ENCODE measurements at regions not wholly inside any gene's neighbourhood (a gene's known extent, or its start where the extent isn't known, plus 50 kb on each side); places are given as distances from the start of the nearest gene placed in this dataset.

DNA sequence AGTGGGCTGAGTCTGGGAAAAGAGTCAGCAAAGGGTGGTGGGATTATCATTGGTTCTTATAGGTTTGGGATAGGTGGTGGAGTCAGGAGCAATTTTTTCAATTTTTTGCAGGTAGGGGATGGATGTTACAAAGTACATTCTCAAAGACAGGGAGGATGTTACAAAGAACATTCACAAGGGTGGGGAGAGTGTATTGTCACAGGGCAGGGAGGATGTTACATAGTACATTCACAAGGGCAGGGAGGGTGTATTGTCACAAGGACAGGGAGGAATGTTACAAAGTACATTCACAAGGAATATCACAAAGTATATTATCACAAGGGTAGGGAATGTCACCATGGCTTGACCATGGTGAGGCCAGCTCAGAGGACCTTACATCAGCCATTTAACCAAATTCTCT lies 58.6 kb upstream of the WDR75 start (continued):
- TF ChIP-seq, protein P1, sequence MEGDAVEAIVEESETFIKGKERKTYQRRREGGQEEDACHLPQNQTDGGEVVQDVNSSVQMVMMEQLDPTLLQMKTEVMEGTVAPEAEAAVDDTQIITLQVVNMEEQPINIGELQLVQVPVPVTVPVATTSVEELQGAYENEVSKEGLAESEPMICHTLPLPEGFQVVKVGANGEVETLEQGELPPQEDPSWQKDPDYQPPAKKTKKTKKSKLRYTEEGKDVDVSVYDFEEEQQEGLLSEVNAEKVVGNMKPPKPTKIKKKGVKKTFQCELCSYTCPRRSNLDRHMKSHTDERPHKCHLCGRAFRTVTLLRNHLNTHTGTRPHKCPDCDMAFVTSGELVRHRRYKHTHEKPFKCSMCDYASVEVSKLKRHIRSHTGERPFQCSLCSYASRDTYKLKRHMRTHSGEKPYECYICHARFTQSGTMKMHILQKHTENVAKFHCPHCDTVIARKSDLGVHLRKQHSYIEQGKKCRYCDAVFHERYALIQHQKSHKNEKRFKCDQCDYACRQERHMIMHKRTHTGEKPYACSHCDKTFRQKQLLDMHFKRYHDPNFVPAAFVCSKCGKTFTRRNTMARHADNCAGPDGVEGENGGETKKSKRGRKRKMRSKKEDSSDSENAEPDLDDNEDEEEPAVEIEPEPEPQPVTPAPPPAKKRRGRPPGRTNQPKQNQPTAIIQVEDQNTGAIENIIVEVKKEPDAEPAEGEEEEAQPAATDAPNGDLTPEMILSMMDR (conservative IDR thresholded peaks at IDR 0.05; ENCODE audit: low read depth in 2 of 2) = no peak
- TF ChIP-seq POLR2AphosphoS5 (IDR thresholded peaks at IDR 0.05; ENCODE audit: low read depth) = no peak
- TF ChIP-seq, protein P2, sequence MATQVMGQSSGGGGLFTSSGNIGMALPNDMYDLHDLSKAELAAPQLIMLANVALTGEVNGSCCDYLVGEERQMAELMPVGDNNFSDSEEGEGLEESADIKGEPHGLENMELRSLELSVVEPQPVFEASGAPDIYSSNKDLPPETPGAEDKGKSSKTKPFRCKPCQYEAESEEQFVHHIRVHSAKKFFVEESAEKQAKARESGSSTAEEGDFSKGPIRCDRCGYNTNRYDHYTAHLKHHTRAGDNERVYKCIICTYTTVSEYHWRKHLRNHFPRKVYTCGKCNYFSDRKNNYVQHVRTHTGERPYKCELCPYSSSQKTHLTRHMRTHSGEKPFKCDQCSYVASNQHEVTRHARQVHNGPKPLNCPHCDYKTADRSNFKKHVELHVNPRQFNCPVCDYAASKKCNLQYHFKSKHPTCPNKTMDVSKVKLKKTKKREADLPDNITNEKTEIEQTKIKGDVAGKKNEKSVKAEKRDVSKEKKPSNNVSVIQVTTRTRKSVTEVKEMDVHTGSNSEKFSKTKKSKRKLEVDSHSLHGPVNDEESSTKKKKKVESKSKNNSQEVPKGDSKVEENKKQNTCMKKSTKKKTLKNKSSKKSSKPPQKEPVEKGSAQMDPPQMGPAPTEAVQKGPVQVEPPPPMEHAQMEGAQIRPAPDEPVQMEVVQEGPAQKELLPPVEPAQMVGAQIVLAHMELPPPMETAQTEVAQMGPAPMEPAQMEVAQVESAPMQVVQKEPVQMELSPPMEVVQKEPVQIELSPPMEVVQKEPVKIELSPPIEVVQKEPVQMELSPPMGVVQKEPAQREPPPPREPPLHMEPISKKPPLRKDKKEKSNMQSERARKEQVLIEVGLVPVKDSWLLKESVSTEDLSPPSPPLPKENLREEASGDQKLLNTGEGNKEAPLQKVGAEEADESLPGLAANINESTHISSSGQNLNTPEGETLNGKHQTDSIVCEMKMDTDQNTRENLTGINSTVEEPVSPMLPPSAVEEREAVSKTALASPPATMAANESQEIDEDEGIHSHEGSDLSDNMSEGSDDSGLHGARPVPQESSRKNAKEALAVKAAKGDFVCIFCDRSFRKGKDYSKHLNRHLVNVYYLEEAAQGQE (IDR thresholded peaks at IDR 0.05; ENCODE audit: unreplicated experiment) = no peak
- TF ChIP-seq ZNF331 (CRISPR knock-in tag; IDR thresholded peaks at IDR 0.05; ENCODE audit: low read depth) = no peak

DNA sequence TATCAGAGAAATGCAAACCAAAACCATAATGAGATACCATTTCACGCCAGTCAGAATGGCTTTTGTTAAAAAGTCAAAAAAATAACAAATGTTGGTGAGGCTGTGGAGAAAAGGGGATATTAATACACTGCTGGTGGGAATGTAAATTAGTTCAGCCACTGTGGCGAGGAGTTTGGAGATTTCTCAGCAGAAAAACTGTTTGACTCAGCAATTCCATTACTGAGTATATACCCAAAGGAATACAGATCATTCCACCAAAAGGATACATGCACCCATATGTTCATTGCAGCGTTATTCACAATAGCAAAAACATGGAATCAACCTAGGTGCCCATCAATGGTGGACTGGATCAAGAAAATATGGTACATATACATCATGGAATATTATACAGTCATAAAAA lies 54.5 kb upstream of the WDR75 start:
- no peak overlapping the region for H3K4me3 ChIP-seq
- H3K4me2 ChIP-seq = no peak overlapping the region
- TF ChIP-seq POLR2AphosphoS5 (IDR thresholded peaks at IDR 0.05; ENCODE audit: low read depth) (no peak), STAT1 (IDR thresholded peaks at IDR 0.05; ENCODE audit: unreplicated experiment) (no peak), JUNB (IDR thresholded peaks at IDR 0.05; ENCODE audit: unreplicated experiment) (no peak), CREB1 (CRISPR knock-in tag; IDR thresholded peaks at IDR 0.05; ENCODE audit: low read depth) (no peak), EZH2 (IDR thresholded peaks at IDR 0.05; ENCODE audit: low read depth, unreplicated experiment) (no peak)
- TF ChIP-seq, protein P3, sequence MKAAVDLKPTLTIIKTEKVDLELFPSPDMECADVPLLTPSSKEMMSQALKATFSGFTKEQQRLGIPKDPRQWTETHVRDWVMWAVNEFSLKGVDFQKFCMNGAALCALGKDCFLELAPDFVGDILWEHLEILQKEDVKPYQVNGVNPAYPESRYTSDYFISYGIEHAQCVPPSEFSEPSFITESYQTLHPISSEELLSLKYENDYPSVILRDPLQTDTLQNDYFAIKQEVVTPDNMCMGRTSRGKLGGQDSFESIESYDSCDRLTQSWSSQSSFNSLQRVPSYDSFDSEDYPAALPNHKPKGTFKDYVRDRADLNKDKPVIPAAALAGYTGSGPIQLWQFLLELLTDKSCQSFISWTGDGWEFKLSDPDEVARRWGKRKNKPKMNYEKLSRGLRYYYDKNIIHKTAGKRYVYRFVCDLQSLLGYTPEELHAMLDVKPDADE (IDR thresholded peaks at IDR 0.05) = no peak
- TF ChIP-seq, protein P1 (conservative IDR thresholded peaks at IDR 0.05; ENCODE audit: low read depth in 2 of 2) = no peak
- TF ChIP-seq, protein P4, sequence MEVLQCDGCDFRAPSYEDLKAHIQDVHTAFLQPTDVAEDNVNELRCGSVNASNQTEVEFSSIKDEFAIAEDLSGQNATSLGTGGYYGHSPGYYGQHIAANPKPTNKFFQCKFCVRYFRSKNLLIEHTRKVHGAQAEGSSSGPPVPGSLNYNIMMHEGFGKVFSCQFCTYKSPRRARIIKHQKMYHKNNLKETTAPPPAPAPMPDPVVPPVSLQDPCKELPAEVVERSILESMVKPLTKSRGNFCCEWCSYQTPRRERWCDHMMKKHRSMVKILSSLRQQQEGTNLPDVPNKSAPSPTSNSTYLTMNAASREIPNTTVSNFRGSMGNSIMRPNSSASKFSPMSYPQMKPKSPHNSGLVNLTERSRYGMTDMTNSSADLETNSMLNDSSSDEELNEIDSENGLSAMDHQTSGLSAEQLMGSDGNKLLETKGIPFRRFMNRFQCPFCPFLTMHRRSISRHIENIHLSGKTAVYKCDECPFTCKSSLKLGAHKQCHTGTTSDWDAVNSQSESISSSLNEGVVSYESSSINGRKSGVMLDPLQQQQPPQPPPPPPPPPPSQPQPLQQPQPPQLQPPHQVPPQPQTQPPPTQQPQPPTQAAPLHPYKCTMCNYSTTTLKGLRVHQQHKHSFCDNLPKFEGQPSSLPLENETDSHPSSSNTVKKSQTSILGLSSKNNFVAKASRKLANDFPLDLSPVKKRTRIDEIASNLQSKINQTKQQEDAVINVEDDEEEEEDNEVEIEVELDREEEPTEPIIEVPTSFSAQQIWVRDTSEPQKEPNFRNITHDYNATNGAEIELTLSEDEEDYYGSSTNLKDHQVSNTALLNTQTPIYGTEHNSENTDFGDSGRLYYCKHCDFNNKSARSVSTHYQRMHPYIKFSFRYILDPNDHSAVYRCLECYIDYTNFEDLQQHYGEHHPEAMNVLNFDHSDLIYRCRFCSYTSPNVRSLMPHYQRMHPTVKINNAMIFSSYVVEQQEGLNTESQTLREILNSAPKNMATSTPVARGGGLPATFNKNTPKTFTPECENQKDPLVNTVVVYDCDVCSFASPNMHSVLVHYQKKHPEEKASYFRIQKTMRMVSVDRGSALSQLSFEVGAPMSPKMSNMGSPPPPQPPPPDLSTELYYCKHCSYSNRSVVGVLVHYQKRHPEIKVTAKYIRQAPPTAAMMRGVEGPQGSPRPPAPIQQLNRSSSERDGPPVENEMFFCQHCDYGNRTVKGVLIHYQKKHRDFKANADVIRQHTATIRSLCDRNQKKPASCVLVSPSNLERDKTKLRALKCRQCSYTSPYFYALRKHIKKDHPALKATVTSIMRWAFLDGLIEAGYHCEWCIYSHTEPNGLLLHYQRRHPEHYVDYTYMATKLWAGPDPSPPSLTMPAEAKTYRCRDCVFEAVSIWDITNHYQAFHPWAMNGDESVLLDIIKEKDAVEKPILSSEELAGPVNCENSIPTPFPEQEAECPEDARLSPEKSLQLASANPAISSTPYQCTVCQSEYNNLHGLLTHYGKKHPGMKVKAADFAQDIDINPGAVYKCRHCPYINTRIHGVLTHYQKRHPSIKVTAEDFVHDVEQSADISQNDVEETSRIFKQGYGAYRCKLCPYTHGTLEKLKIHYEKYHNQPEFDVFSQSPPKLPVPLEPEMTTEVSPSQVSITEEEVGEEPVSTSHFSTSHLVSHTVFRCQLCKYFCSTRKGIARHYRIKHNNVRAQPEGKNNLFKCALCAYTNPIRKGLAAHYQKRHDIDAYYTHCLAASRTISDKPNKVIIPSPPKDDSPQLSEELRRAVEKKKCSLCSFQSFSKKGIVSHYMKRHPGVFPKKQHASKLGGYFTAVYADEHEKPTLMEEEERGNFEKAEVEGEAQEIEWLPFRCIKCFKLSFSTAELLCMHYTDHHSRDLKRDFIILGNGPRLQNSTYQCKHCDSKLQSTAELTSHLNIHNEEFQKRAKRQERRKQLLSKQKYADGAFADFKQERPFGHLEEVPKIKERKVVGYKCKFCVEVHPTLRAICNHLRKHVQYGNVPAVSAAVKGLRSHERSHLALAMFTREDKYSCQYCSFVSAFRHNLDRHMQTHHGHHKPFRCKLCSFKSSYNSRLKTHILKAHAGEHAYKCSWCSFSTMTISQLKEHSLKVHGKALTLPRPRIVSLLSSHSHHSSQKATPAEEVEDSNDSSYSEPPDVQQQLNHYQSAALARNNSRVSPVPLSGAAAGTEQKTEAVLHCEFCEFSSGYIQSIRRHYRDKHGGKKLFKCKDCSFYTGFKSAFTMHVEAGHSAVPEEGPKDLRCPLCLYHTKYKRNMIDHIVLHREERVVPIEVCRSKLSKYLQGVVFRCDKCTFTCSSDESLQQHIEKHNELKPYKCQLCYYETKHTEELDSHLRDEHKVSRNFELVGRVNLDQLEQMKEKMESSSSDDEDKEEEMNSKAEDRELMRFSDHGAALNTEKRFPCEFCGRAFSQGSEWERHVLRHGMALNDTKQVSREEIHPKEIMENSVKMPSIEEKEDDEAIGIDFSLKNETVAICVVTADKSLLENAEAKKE (CRISPR knock-in tag; IDR thresholded peaks at IDR 0.05) = no peak
- no peaks in the 10 kb centered on the region for H3K36me3 Mint-ChIP-seq (ENCODE audit: low read depth)
- no peak overlapping the region for H3K27ac ChIP-seq (ENCODE audit: low read depth)
- no peaks in the 10 kb centered on the region for H3K79me2 ChIP-seq (replicated peaks; ENCODE audit: insufficient read depth)
- H3K4me3 Mint-ChIP-seq = no peak overlapping the region
- H3K4me1 ChIP-seq (ENCODE audit: insufficient read depth) = no peaks in the 10 kb centered on the region
- no peaks in the 10 kb centered on the region for H3K9me2 ChIP-seq (ENCODE audit: insufficient read depth)
- H2AFZ ChIP-seq = no peak overlapping the region
- DNase-seq (ENCODE audit: low spot score) (no peak), ATAC-seq (no peak)
- H3K27me3 ChIP-seq (ENCODE audit: insufficient read depth) = no peaks in the 10 kb centered on the region
- H3F3A ChIP-seq (replicated peaks; ENCODE audit: low read depth) = no peaks in the 10 kb centered on the region
- no peaks in the 10 kb centered on the region for H4K20me1 ChIP-seq (replicated peaks; ENCODE audit: insufficient read depth)
- H3K27me3 Mint-ChIP-seq (ENCODE audit: insufficient read depth, low read depth, poor library complexity) = no peaks in the 10 kb centered on the region
- H3K9me3 Mint-ChIP-seq = no peaks in the 10 kb centered on the region
- no peaks in the 10 kb centered on the region for H3K36me3 ChIP-seq (ENCODE audit: insufficient read depth)
- no peaks in the 10 kb centered on the region for H3K4me1 Mint-ChIP-seq
- H3K27ac Mint-ChIP-seq = no peak overlapping the region

Measured in GM23338 (cell line).